CD4-positive, alpha-beta T cell treated with Interleukin-4 for 1 hour (primary cell): ENCODE measurements at regions not wholly inside any gene's neighbourhood (a gene's known extent, or its start where the extent isn't known, plus 50 kb on each side); places are given as distances from the start of the nearest gene placed in this dataset.

Source experiments
- DNase-seq, 2 donors: peaks; one replicate each; pipeline ENCODE4 v3.0.0-alpha.2; 2020 to 2022

DNA sequence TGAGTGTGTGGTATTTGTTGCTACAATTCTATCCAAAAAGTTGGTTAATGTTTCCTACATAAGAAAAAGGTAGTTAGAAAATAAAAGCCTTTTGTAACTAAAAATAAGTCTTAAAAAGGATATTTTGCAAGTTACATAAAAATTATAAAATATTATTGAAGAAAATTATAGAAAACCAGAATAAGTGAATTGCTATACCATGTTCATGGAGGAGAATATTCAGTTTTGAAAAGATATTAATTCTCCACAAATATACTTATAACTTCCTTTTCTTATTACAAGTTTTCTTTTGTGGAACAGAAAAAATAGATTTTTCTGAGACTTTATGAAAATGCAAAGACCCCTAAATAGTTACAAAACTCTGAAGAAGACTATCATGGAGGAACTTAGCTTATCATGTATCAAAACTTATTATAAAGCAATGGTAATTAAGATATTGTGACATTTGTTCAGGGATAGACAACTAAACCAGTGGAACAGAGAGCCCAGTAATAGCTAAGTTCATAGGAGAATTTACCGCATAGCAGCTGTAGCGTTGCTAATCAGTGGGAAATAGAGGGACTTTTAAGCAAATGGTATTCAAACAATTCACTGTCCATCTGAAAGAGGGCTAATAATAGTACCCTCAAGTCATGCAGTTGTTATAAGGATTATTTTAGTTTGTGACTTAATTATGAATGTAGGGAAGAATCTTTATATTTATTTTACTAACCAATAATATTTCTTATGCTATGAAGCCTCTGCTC is 515.2 kb upstream of the ZNF608 start:
- DNase-seq = no peak

DNA sequence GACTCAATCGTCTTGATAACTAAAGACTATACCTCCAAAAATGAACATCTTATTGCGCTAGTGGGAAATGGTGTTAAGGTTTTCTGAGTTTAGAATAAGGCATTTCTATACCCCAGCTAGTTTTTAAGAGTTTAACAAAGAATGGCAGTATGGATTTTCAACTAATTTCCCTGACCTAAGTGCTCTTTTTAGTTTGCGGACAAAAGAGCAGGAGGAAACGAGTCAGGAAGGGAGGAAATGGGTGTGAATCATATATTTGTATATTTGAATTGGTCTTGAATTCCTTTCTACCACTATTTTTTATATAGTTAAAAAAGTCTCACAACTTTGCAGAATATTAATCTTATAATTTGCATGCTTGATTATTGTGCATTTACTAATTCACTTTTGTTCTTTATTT is 516.3 kb upstream of the ZNF608 start:
- no peak for DNase-seq

- DNase-seq = no peak
Observed at GRCh38 chr5:125263356-125263755, 516.9 kb upstream of the ZNF608 start.

- no peak for DNase-seq
Observed at GRCh38 chr5:125266106-125266505, 519.7 kb upstream of the ZNF608 start.

DNA sequence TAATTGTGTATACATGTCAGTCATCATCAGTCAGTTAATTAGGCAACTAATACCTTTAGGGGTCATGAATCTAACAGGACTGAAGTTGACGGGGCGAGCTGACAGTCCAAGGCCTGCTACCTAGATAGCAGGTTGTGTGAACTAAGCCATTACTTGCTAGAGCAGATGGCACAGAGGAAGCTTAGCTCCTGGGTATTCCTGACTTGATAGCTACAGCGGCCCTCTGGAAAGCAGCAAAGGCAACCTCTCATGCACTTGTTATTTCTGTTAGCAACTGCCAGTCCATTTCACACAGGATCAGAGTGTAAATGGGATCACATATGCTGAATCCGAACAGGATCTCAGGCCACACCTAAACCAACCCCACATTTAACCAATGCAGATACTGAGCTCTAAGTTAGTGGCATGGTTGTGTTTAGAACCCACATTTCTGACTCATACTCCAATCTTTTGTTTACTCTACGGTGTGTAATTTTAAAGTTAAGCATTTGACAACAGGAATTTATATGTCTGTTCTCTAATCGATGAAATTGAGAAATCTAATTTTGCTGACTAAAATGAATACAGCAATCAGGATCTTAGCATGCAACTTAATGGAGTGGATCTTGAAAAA is 521.3 kb upstream of the ZNF608 start:
- no peak for DNase-seq

GRCh38 chr5:125269926-125270325 is 523.5 kb upstream of the ZNF608 start:
- no peak for DNase-seq

GRCh38 chr5:125272357-125272756 is 525.9 kb upstream of the ZNF608 start:
- DNase-seq = no peak

- DNase-seq = no peak
Observed at GRCh38 chr5:125274211-125274610, 527.8 kb upstream of the ZNF608 start.

- DNase-seq = no peak
Observed at GRCh38 chr5:125274938-125275724, 528.7 kb upstream of the ZNF608 start.

- no peak for DNase-seq
Observed at GRCh38 chr5:125275725-125276090, 529.3 kb upstream of the ZNF608 start.

GRCh38 chr5:125276096-125276495 is 529.7 kb upstream of the ZNF608 start:
- no peak for DNase-seq

- DNase-seq = no peak
Observed at GRCh38 chr5:125277494-125278154, 531.2 kb upstream of the ZNF608 start.

GRCh38 chr5:125278711-125279110 is 532.3 kb upstream of the ZNF608 start:
- DNase-seq = no peak

GRCh38 chr5:125281667-125282066 is 535.2 kb upstream of the ZNF608 start:
- no peak for DNase-seq

GRCh38 chr5:125283372-125283771 is 536.9 kb upstream of the ZNF608 start:
- no peak for DNase-seq

DNA sequence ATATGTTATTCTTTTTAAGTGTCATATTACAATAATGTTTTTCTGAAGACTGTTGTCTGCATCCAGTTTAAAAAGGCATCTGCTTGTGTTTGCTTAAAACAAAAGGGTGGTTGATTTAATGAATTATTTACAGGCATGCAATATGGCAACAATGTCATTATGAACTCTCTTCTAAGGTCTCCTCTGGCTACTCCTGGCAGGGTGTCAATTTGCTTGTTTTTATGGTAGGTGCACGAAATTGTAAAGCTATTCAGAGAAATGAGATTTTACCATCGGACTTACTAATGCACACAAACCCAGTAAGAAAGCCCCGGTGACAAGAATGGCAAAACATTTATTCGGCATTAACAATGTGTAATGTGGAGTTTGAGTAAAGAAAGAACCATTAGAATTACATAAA is 539.8 kb upstream of the ZNF608 start:
- DNase-seq = no peak

- no peak for DNase-seq
Observed at GRCh38 chr5:125289606-125290005, 543.2 kb upstream of the ZNF608 start.

DNA sequence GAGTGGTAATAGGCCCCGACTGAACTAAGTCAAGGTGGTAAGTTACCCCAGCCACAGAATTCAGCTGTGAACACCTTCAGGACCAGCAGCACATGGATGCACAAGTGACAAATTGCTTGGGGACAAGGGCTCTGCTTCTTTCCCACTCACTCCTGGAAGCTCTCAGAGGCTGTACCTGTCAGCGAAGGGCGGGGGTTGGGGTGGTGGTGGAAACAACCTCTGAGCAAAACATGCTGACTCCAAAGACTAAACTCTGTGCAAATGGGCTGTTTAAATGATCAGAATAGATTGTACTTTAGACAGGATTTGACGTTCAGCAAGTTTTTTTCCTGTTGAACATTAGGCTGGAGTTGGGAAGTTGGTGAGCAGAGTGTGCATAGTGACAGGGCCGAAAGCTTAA is 544.5 kb upstream of the ZNF608 start:
- DNase-seq = no peak

GRCh38 chr5:125291447-125291846 is 545.0 kb upstream of the ZNF608 start:
- DNase-seq = no peak

DNA sequence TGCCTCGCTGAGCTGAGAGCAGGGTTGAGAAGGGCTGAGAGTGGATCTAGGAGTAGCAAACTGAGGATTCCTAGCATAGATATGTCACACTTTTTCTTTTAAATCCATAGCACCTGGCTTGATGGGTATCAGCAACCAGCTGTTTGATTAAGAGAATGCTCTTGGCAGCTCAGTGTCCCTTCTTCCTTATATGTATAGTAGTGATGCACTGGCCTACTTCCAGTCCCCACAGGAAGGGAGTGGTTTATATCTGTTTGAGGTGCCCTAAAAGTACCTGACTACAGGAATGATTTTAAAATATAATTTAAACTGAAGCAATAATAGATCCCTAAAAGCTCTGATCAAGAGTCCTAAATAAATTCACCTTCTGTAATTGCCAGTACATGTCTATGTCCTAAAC is 546.8 kb upstream of the ZNF608 start:
- no peak for DNase-seq

- DNase-seq = no peak
Observed at GRCh38 chr5:125293726-125294125, 547.3 kb upstream of the ZNF608 start.

GRCh38 chr5:125294844-125295243 is 548.4 kb upstream of the ZNF608 start:
- DNase-seq = no peak

DNA sequence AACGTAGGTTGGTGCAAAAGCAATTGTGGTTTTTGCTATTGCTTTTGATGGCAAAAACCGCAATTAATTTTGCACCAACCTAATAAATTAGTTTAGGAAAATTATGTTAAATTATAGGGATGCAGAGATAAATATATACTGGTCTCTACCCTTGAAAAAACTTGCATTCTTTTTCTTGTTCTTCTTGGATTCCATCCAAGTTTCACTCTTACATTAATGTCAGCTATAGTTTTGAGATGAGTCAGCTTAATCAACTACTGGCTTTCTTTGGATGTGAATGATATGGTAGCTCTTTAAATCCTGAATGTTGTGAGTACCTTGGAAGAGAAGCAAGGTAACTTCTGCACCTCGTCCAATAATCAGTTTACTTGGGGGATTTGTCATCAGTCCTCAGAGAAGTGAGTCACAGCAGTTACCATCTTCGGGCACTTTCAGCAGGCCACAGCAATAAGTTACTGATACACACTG is 549.0 kb upstream of the ZNF608 start:
- DNase-seq = no peak
